WERI-Rb-1 (cell line): ENCODE measurements at regions not wholly inside any gene's neighbourhood (a gene's known extent, or its start where the extent isn't known, plus 50 kb on each side); places are given as distances from the start of the nearest gene placed in this dataset.

ENCODE experiments used
- DNase-seq: peaks from one replicate; pipeline ENCODE4 v3.0.0-alpha.2; 2020
- H3K27ac ChIP-seq: fragments of 250-450 bp; sonication (Bioruptor Pico); 2 replicates; pipeline ENCODE4 v1.5.1; 2020; ENCODE audit warnings: mild to moderate bottlenecking, moderate library complexity
- H3K27me3 ChIP-seq: fragments of 250-450 bp; sonication (Bioruptor Pico); 2 replicates; pipeline ENCODE4 v1.5.1; 2021; ENCODE audit warnings: mild to moderate bottlenecking, low read depth, moderate library complexity; ENCODE audit not compliant: insufficient read depth, severe bottlenecking
- H3K36me3 ChIP-seq: fragments of 250-450 bp; sonication (Bioruptor Pico); 2 replicates; pipeline ENCODE4 v1.5.1; 2020; ENCODE audit warnings: mild to moderate bottlenecking, moderate library complexity
- H3K4me3 ChIP-seq: 2 replicates; pipeline ENCODE4 v1.5.1; 2011; ENCODE audit warnings: low read depth, mild to moderate bottlenecking, control low read depth, low read length
- H3K9me3 ChIP-seq: fragments of 250-450 bp; sonication (Bioruptor Pico); 2 replicates; pipeline ENCODE4 v1.5.1; 2021; ENCODE audit warnings: mild to moderate bottlenecking, moderate library complexity; ENCODE audit not compliant: severe bottlenecking
- CTCF ChIP-seq: IDR thresholded peaks from 2 replicates; pipeline ENCODE4 v1.5.1; 2011; ENCODE audit warnings: low read depth, mild to moderate bottlenecking, control low read depth, inconsistent platforms, low read length

GRCh38 chr11:109785714-109786113 is 307.5 kb upstream of the ZC3H12C start:
- no peak overlapping the region for H3K4me3 ChIP-seq
- no peak overlapping the region for H3K27ac ChIP-seq

GRCh38 chr11:109788948-109789490 is 304.2 kb upstream of the ZC3H12C start:
- Histone ChIP-seq H3K9me3 (no peaks in the 10 kb centered on the region), H3K27me3 (no peaks in the 10 kb centered on the region), H3K27ac (no peak overlapping the region), H3K4me3 (no peak overlapping the region), H3K36me3 (no peaks in the 10 kb centered on the region)
- DNase-seq, result no peak
- TF ChIP-seq CTCF, result no peak

More at GRCh38 chr11:109785714-109786113, 307.5 kb upstream of the ZC3H12C start:
- H3K36me3 ChIP-seq, result no peaks in the 10 kb centered on the region
- no peaks in the 10 kb centered on the region for H3K9me3 ChIP-seq
- DNase-seq, result no peak
- H3K27me3 ChIP-seq, result no peaks in the 10 kb centered on the region
- no peak for TF ChIP-seq CTCF

GRCh38 chr11:109789901-109790300 is 303.3 kb upstream of the ZC3H12C start:
- Histone ChIP-seq H3K9me3 (no peaks in the 10 kb centered on the region), H3K27me3 (no peaks in the 10 kb centered on the region), H3K36me3 (no peaks in the 10 kb centered on the region), H3K27ac (no peak overlapping the region), H3K4me3 (no peak overlapping the region)
- no peak for TF ChIP-seq CTCF
- DNase-seq, result no peak

- no peaks in the 10 kb centered on the region for H3K9me3 ChIP-seq
- H3K27ac ChIP-seq, result no peak overlapping the region
- TF ChIP-seq CTCF, result no peak
- no peaks in the 10 kb centered on the region for H3K27me3 ChIP-seq
- DNase-seq, result no peak
- H3K4me3 ChIP-seq, result no peak overlapping the region
- H3K36me3 ChIP-seq, result no peaks in the 10 kb centered on the region
Measured at GRCh38 chr11:109791337-109791736, 301.9 kb upstream of the ZC3H12C start.

- H3K4me3 ChIP-seq, result no peak overlapping the region
- no peak for DNase-seq
- no peaks in the 10 kb centered on the region for H3K36me3 ChIP-seq
- TF ChIP-seq CTCF, result no peak
- no peak overlapping the region for H3K27ac ChIP-seq
- H3K9me3 ChIP-seq, result no peaks in the 10 kb centered on the region
- H3K27me3 ChIP-seq, result no peaks in the 10 kb centered on the region
Measured at GRCh38 chr11:109794501-109794900, 298.7 kb upstream of the ZC3H12C start.

GRCh38 chr11:109795234-109795633 is 298.0 kb upstream of the ZC3H12C start:
- DNase-seq, result no peak
- Histone ChIP-seq H3K4me3 (no peak overlapping the region), H3K27me3 (no peaks in the 10 kb centered on the region), H3K36me3 (no peaks in the 10 kb centered on the region), H3K9me3 (no peaks in the 10 kb centered on the region), H3K27ac (no peak overlapping the region)
- TF ChIP-seq CTCF, result no peak
